ENCODE measurements at regions not wholly inside any gene's neighbourhood (a gene's known extent, or its start where the extent isn't known, plus 50 kb on each side); places are given as distances from the start of the nearest gene placed in this dataset.
"Not testable (repeated sequence)": the region's sequence is repeated elsewhere in the genome, so short reads cannot be mapped to it uniquely, and the experiment has no call there.

DNA sequence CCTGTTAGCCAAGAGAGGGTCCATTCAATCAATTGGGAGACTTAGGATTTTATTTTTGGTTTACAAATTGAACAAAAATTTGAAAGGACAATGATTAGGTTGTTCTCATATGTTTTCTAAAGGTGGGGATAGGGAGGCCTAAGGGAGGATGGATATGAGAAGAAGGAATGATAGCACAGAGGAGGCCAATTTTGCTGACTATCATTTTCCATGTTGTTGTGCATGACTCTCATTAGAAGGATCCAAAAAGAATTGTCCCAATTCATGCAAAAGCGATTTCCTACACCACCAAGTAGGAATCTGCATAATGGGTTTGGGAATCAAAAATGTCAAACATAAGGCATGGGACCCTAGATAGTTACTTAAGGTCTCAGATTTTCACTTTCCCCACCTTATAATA, 524.8 kb downstream of the KIF2B start:
- H3K4me1 ChIP-seq = no peaks in the 10 kb centered on the region
- TF ChIP-seq EP300 (IDR thresholded peaks at IDR 0.05) = no peak
- TF ChIP-seq POLR2A (IDR thresholded peaks at IDR 0.05) = no peak
- no peak for TF ChIP-seq POLR2AphosphoS5 (IDR thresholded peaks at IDR 0.05)
- no peak for TF ChIP-seq CTCF (IDR thresholded peaks at IDR 0.05)
- intact Hi-C loops (cut with DNase I; ENCODE audit: low total_unique reads) = no loop called here

GRCh38 chr17:54348234-54348633, 525.5 kb downstream of the KIF2B start:
- Histone ChIP-seq H3K9me3 (no peaks in the 10 kb centered on the region), H3K4me3 (no peak overlapping the region), H3K27ac (no peak overlapping the region), H3K27me3 (no peaks in the 10 kb centered on the region), H3K4me1 (no peaks in the 10 kb centered on the region), H3K36me3 (no peaks in the 10 kb centered on the region)
- TF ChIP-seq POLR2AphosphoS5 (IDR thresholded peaks at IDR 0.05) = no peak
- no peak for TF ChIP-seq CTCF (IDR thresholded peaks at IDR 0.05)
- TF ChIP-seq POLR2A (IDR thresholded peaks at IDR 0.05) = no peak
- TF ChIP-seq EP300 (IDR thresholded peaks at IDR 0.05) = no peak
- DNase-seq = no peak
- intact Hi-C loops (cut with DNase I; ENCODE audit: low total_unique reads) = no loop called here

More for the DNA sequence above, 524.8 kb downstream of the KIF2B start:
- WGBS, 5 donors = 85 to 100% (median 88%) methylated on average over 1 of the region's 1 CpG
- no peak overlapping the region for H3K4me3 ChIP-seq
- no peak for DNase-seq
- no peaks in the 10 kb centered on the region for H3K9me3 ChIP-seq
- H3K36me3 ChIP-seq = no peaks in the 10 kb centered on the region
- H3K27me3 ChIP-seq = no peaks in the 10 kb centered on the region
- no peak overlapping the region for H3K27ac ChIP-seq

GRCh38 chr17:54353789-54354525, 531.2 kb downstream of the KIF2B start:
- WGBS, 5 donors = 83 to 85% (median 84%) methylated on average over 11 of the region's 11 CpGs
- Histone ChIP-seq H3K27ac (no peak overlapping the region), H3K9me3 (peaks cover 0 to 10% (median 3%) of the 10 kb centered on the region in 4 donors), H3K27me3 (no peaks in the 10 kb centered on the region), H3K4me3 (no peak overlapping the region), H3K36me3 (no peaks in the 10 kb centered on the region), H3K4me1 (no peaks in the 10 kb centered on the region)
- TF ChIP-seq POLR2AphosphoS5 (IDR thresholded peaks at IDR 0.05) (no peak), EP300 (IDR thresholded peaks at IDR 0.05) (no peak), POLR2A (IDR thresholded peaks at IDR 0.05) (no peak), CTCF (IDR thresholded peaks at IDR 0.05) (no peak)
- intact Hi-C loops (cut with DNase I; ENCODE audit: low total_unique reads) = no loop called here
- no peak for DNase-seq

- H3K4me1 ChIP-seq; intact Hi-C loops (cut with DNase I; ENCODE audit: low total_unique reads); H3K27ac ChIP-seq; DNase-seq; H3K9me3 ChIP-seq; H3K27me3 ChIP-seq; H3K4me3 ChIP-seq; H3K36me3 ChIP-seq: not testable (repeated sequence)
- 68 to 77% (median 73%) methylated on average over 4 of the region's 4 CpGs for WGBS, 5 donors
Observed at GRCh38 chr17:54361073-54361472, 538.3 kb downstream of the KIF2B start.

DNA sequence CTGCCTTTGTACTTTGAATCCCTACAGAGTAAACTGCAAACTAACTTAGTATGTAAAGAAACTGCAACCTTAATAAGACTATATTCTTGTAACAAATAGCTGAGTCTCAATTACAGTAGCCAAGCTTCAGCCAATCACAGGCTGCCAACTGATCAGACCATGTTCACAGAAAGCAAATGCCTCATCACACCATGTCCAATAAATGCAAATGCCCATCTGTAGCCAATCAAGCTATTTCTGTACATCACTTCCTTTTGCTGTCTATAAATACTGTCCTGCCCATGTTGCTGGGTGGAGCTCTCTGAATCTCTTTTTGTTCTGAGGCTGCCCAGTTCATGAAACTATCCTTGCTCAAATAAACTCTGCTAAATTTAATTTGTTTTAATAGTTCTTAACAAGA, 531.7 kb upstream of the TOM1L1 start:
- no peak for TF ChIP-seq POLR2A (IDR thresholded peaks at IDR 0.05)
- TF ChIP-seq POLR2AphosphoS5 (IDR thresholded peaks at IDR 0.05) = no peak
- TF ChIP-seq CTCF (IDR thresholded peaks at IDR 0.05) = no peak
- no peak for TF ChIP-seq EP300 (IDR thresholded peaks at IDR 0.05)
- H3K4me3 ChIP-seq = no peak overlapping the region
- no peaks in the 10 kb centered on the region for H3K4me1 ChIP-seq
- intact Hi-C loops (cut with DNase I; ENCODE audit: low total_unique reads) = no loop called here
- no peaks in the 10 kb centered on the region for H3K36me3 ChIP-seq
- no peak overlapping the region for H3K27ac ChIP-seq
- peaks cover 0 to 9% (median 7%) of the 10 kb centered on the region in 4 donors for H3K9me3 ChIP-seq
- DNase-seq = no peak
- no peaks in the 10 kb centered on the region for H3K27me3 ChIP-seq

Data from stomach (tissue), 8 donors.